ENCODE measurements at regions not wholly inside any gene's neighbourhood (a gene's known extent, or its start where the extent isn't known, plus 50 kb on each side); places are given as distances from the start of the nearest gene placed in this dataset.
A peak's percentile ranks its signal among the peaks of the same experiment; 100 is the strongest.

- no peak for TF ChIP-seq CTCF (IDR thresholded peaks at IDR 0.05)
- Histone ChIP-seq H3K9me3 (ENCODE audit: control insufficient read depth, low read length) (no peaks in the 10 kb centered on the region), H3K79me2 (no peaks in the 10 kb centered on the region), H3K27me3 (ENCODE audit: control insufficient read depth, insufficient read depth, low read length) (no peaks in the 10 kb centered on the region), H3K4me3 (ENCODE audit: low read depth, low read length) (no peak overlapping the region), H3K27ac (no peak overlapping the region), H3K4me2 (ENCODE audit: low read length) (no peak overlapping the region), H3K4me1 (peaks cover 9% of the 10 kb centered on the region), H2AFZ (no peak overlapping the region), H3K36me3 (ENCODE audit: control insufficient read depth, insufficient read depth, low read length) (no peaks in the 10 kb centered on the region), H3K9ac (no peak overlapping the region)
These were observed 668.4 kb downstream of the DIAPH3 start for GRCh38 chr13:59495299-59495698.

- no peak overlapping the region for H3K9ac ChIP-seq
- no peaks in the 10 kb centered on the region for H3K36me3 ChIP-seq (ENCODE audit: control insufficient read depth, insufficient read depth, low read length)
- H3K9me3 ChIP-seq (ENCODE audit: control insufficient read depth, low read length): no peaks in the 10 kb centered on the region
- TF ChIP-seq CTCF (IDR thresholded peaks at IDR 0.05): no peak
- no peaks in the 10 kb centered on the region for H3K27me3 ChIP-seq (ENCODE audit: control insufficient read depth, insufficient read depth, low read length)
- H3K4me2 ChIP-seq (ENCODE audit: low read length): peak overlapping the region; percentile 34
- no peak overlapping the region for H3K4me3 ChIP-seq (ENCODE audit: low read depth, low read length)
- H3K27ac ChIP-seq: no peak overlapping the region
- no peaks in the 10 kb centered on the region for H3K79me2 ChIP-seq
- H2AFZ ChIP-seq: no peak overlapping the region
- peaks cover 9% of the 10 kb centered on the region for H3K4me1 ChIP-seq
These were observed 667.7 kb downstream of the DIAPH3 start for GRCh38 chr13:59495936-59496512.

- H3K27ac ChIP-seq: no peak overlapping the region
- no peak for TF ChIP-seq CTCF (IDR thresholded peaks at IDR 0.05)
- H2AFZ ChIP-seq: no peak overlapping the region
- H3K4me1 ChIP-seq: peaks cover 9% of the 10 kb centered on the region
- H3K4me3 ChIP-seq (ENCODE audit: low read depth, low read length): no peak overlapping the region
- no peaks in the 10 kb centered on the region for H3K9me3 ChIP-seq (ENCODE audit: control insufficient read depth, low read length)
- H3K79me2 ChIP-seq: no peaks in the 10 kb centered on the region
- no peaks in the 10 kb centered on the region for H3K36me3 ChIP-seq (ENCODE audit: control insufficient read depth, insufficient read depth, low read length)
- no peak overlapping the region for H3K9ac ChIP-seq
- no peak overlapping the region for H3K4me2 ChIP-seq (ENCODE audit: low read length)
- no peaks in the 10 kb centered on the region for H3K27me3 ChIP-seq (ENCODE audit: control insufficient read depth, insufficient read depth, low read length)
These were observed 666.0 kb downstream of the DIAPH3 start for GRCh38 chr13:59497621-59498247.

- Histone ChIP-seq H3K36me3 (ENCODE audit: control insufficient read depth, insufficient read depth, low read length) (no peaks in the 10 kb centered on the region), H3K9me3 (ENCODE audit: control insufficient read depth, low read length) (no peaks in the 10 kb centered on the region), H3K4me2 (ENCODE audit: low read length) (no peak overlapping the region), H3K27ac (no peak overlapping the region), H3K4me1 (peaks cover 3% of the 10 kb centered on the region), H2AFZ (no peak overlapping the region), H3K27me3 (ENCODE audit: control insufficient read depth, insufficient read depth, low read length) (no peaks in the 10 kb centered on the region), H3K9ac (no peak overlapping the region), H3K4me3 (ENCODE audit: low read depth, low read length) (no peak overlapping the region), H3K79me2 (no peaks in the 10 kb centered on the region)
- TF ChIP-seq CTCF (IDR thresholded peaks at IDR 0.05): no peak
These were observed 662.7 kb downstream of the DIAPH3 start for GRCh38 chr13:59501004-59501403.

- Histone ChIP-seq H3K4me1 (no peaks in the 10 kb centered on the region), H3K9me3 (ENCODE audit: control insufficient read depth, low read length) (no peaks in the 10 kb centered on the region), H3K4me3 (ENCODE audit: low read depth, low read length) (no peak overlapping the region), H3K27me3 (ENCODE audit: control insufficient read depth, insufficient read depth, low read length) (no peaks in the 10 kb centered on the region), H3K36me3 (ENCODE audit: control insufficient read depth, insufficient read depth, low read length) (no peaks in the 10 kb centered on the region), H2AFZ (no peak overlapping the region), H3K27ac (no peak overlapping the region), H3K79me2 (no peaks in the 10 kb centered on the region), H3K9ac (no peak overlapping the region), H3K4me2 (ENCODE audit: low read length) (no peak overlapping the region)
- no peak for TF ChIP-seq CTCF (IDR thresholded peaks at IDR 0.05)
These were observed 659.3 kb downstream of the DIAPH3 start for GRCh38 chr13:59504407-59504806.
